Activated T-cell treated with anti-CD3 and anti-CD28 coated beads, Interleukin-2, amount 50 U/mL, for 4 hours (primary cell): ENCODE measurements at regions not wholly inside any gene's neighbourhood (a gene's known extent, or its start where the extent isn't known, plus 50 kb on each side); places are given as distances from the start of the nearest gene placed in this dataset.
"Not testable (repeated sequence)": the region's sequence is repeated elsewhere in the genome, so short reads cannot be mapped to it uniquely, and the experiment has no call there.

ENCODE experiments used
- ATAC-seq, 2 donors: fragments of 200-7000 bp; cut with Tn5 transposase; one replicate each; pipeline ENCODE4 v1.10.0; 2021
- DNase-seq: peaks from one replicate; pipeline ENCODE4 v3.0.0-alpha.2; 2020
- H3K27me3 Mint-ChIP-seq: one replicate; pipeline ENCODE4 v1.8.0; 2021; ENCODE audit warnings: low read depth, mixed read lengths
- H3K36me3 Mint-ChIP-seq: one replicate; pipeline ENCODE4 v1.8.0; 2022; ENCODE audit warnings: mixed read lengths; ENCODE audit not compliant: insufficient read depth
- H3K4me1 Mint-ChIP-seq: one replicate; pipeline ENCODE4 v1.8.0; 2021; ENCODE audit warnings: low read depth, mixed read lengths
- H3K4me3 Mint-ChIP-seq: one replicate; pipeline ENCODE4 v1.8.0; 2021; ENCODE audit warnings: mild to moderate bottlenecking, moderate library complexity, mixed read lengths
- H3K9me3 Mint-ChIP-seq: one replicate; pipeline ENCODE4 v1.8.0; 2021; ENCODE audit warnings: mixed read lengths

DNA sequence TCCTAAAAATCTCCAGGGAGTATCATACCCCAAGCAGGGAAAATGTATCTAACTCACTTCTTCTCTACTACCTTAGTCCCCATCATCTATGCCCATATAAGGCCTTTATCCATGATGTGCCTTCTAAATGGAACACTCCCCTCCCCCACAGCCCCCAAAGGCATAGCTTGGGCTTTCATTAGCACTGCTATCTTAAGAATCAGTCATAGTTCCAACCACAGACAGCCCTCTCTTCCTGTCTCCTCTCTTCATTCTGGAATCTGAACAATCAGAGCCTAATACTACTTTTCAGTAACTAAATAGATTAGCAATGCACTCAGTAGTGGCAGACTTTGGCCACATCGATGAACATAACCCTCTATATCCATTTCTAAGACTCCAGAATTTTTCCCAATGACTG is 313.2 kb upstream of the DKK2 start:
- Mint-ChIP-seq H3K4me1 (no peaks in the 10 kb centered on the region), H3K27me3 (no peaks in the 10 kb centered on the region), H3K36me3 (no peaks in the 10 kb centered on the region), H3K9me3 (no peaks in the 10 kb centered on the region), H3K4me3 (no peak overlapping the region)
- ATAC-seq, result no peak
- DNase-seq, result no peak

DNA sequence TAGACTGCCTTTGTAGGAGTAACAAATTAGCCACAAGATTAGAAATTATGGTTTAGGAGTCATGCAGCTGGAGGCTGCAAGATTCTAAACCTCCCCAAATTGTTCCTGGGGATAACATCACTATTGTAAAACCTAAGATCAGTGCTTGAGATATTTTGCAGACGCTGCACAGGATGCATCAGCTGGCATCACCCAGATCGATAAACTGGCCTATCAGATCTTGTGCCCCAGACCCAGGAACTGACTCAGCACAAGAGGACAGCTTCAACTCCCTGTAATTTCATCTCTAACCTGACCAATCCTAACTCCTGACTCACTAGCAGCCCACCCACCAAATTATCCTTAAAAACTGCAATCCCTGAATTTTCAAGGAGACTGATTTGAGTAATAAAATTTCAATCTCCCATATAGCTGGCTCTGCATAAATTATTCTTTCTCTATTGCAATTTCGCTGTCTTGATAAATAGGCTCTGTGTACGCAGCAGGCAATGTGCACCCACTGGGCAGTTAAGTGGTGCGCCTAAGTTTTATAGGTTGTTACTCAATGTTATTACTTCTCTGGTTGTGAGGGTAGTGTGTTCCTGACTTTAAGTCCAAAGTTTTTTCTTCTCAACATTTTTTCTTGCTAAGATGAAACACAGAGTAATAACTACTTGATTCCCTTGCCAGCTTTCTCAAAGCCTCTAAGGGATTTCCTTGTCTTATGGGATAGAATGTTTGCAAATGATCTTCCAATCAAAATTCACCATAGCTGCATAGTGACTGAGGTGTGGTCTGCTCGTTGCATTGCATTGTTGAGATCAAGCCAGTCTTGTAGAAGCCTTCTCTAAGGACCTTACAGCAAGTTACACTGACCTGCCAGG is 312.3 kb upstream of the DKK2 start:
- H3K36me3 Mint-ChIP-seq, result no peaks in the 10 kb centered on the region
- no peaks in the 10 kb centered on the region for H3K4me1 Mint-ChIP-seq
- no peak overlapping the region for H3K4me3 Mint-ChIP-seq
- no peaks in the 10 kb centered on the region for H3K9me3 Mint-ChIP-seq
- ATAC-seq (no peak), DNase-seq (no peak)
- H3K27me3 Mint-ChIP-seq, result no peaks in the 10 kb centered on the region

DNA sequence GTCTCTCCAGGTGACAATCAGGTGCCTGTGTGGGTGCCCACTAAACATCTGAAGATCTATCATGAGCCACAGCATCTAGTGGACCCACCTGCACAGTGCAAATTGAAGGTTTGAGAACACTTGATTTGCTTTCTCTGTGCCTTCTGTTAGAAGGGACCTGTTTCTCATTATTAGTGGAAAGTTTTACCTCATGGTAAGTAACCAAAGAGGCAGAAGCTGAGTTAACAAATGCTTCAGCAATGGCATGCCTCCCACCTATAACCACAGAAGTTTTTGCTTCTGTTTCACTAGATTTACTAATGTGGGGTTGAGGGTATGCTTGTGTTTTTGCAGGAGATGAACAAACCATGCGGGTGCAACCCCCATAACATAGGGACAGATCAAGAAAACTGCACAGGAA is 297.4 kb upstream of the DKK2 start:
- ATAC-seq (no peak), DNase-seq (no peak)
- Mint-ChIP-seq H3K4me3 (no peak overlapping the region), H3K36me3 (no peaks in the 10 kb centered on the region), H3K27me3 (no peaks in the 10 kb centered on the region), H3K9me3 (peaks cover 2% of the 10 kb centered on the region), H3K4me1 (no peaks in the 10 kb centered on the region)

DNA sequence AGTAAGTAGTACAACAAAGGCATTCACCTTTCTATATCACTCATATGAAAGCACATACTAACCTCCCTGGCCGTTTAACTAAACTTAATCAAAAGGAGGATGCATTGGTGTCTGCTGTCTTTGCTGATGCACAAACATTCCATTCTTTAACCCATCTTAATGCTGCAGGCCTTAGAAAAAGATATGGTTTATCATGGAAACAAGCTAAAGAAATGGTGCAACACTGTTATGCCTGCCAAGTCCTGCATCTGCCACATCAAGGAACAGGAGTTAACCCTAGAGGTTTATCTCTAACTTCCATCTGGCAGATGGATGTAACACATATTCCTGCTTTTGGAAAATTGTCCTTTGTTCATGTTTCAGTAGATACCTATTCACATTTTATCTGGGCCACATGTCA is 296.5 kb upstream of the DKK2 start:
- H3K9me3 Mint-ChIP-seq, H3K4me1 Mint-ChIP-seq, H3K36me3 Mint-ChIP-seq, DNase-seq, H3K4me3 Mint-ChIP-seq, ATAC-seq, H3K27me3 Mint-ChIP-seq: not testable (repeated sequence)

DNA sequence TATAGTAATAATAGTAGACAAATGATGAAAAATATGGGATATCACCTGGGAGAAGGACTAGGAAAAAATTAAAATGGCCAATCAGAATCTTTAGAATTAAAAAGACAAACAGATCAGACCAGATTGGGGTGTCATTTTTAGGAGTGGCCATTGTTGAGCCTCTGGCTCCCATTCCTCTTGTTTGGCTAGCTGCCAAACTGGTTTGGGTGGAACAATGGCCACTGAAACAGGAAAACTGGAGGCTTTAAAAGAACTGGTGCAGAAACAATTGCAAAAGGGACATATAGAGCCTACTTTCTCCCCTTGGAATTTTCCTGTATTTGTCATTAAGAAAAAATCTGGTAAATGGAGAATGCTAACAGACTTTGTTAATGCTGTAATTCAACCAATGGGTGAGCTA is 294.8 kb upstream of the DKK2 start:
- DNase-seq (no peak), ATAC-seq (no peak)
- H3K4me1 Mint-ChIP-seq, result no peaks in the 10 kb centered on the region
- H3K9me3 Mint-ChIP-seq, result peaks cover 6% of the 10 kb centered on the region
- H3K27me3 Mint-ChIP-seq, result peaks cover 3% of the 10 kb centered on the region
- no peaks in the 10 kb centered on the region for H3K36me3 Mint-ChIP-seq
- H3K4me3 Mint-ChIP-seq, result no peak overlapping the region

DNA sequence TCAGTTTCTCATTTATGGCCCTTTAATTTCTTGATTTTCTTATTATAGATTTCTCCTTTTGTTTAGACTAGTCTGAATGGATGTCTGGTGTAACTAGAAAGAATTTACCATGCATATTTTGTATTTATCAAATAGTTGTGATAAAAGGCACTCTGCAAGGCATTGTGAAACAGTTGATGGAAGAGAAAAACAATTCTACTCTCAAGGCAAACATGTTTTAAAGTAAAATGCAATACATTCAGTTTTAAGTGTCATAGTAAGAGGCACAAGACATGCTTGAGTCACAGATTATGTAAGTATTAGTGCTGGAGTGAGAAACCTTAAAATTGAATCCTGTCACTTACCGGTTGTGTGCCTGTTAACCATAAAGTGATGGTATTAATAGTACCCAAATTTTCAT is 283.3 kb upstream of the DKK2 start:
- ATAC-seq (no peak), DNase-seq (no peak)
- Mint-ChIP-seq H3K4me3 (no peak overlapping the region), H3K4me1 (no peaks in the 10 kb centered on the region), H3K9me3 (no peaks in the 10 kb centered on the region), H3K27me3 (peaks cover 3% of the 10 kb centered on the region), H3K36me3 (no peaks in the 10 kb centered on the region)

DNA sequence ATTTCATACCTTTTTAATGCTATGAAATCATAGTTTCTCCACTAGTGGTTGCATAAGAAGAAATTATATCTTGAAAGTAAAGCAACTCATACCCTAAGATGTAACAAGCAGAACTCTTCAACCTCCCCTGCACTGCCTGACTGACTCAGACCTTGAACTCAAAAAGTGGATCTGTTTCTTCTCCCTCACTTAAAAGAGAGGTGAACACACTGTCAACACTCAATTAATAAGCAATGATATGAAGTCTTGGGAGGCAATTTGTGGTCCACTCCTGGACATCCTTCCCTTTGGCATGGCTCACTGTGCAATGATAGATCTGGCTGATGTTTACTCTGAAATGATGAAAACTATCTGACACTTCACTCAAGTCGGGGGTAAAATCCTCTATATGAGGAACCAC is 282.0 kb upstream of the DKK2 start:
- H3K36me3 Mint-ChIP-seq, result no peaks in the 10 kb centered on the region
- ATAC-seq, result no peak
- DNase-seq, result no peak
- no peaks in the 10 kb centered on the region for H3K9me3 Mint-ChIP-seq
- H3K27me3 Mint-ChIP-seq, result peaks cover 3% of the 10 kb centered on the region
- no peaks in the 10 kb centered on the region for H3K4me1 Mint-ChIP-seq
- H3K4me3 Mint-ChIP-seq, result no peak overlapping the region

DNA sequence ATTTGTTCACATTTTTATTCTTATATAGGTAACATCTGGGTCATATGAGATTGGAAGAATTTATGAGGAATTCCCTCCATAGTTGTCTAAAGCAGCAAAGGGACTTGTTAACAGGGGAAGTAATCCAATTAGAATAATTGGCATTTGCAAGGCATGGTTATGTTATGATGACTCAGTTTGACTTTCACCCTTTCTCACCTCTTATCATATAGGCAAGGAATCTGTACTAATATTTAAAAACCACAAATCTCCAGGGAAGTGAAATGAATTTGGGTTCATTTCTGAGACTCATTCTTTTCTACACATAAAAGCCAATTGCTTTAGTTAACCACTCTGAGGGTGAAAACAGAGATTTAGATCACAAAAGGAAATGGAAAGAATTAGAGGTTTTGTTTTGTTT is 281.5 kb upstream of the DKK2 start:
- no peaks in the 10 kb centered on the region for H3K9me3 Mint-ChIP-seq
- no peak for ATAC-seq
- no peaks in the 10 kb centered on the region for H3K4me1 Mint-ChIP-seq
- H3K36me3 Mint-ChIP-seq, result no peaks in the 10 kb centered on the region
- H3K27me3 Mint-ChIP-seq, result peaks cover 3% of the 10 kb centered on the region
- no peak overlapping the region for H3K4me3 Mint-ChIP-seq
- DNase-seq, result no peak

DNA sequence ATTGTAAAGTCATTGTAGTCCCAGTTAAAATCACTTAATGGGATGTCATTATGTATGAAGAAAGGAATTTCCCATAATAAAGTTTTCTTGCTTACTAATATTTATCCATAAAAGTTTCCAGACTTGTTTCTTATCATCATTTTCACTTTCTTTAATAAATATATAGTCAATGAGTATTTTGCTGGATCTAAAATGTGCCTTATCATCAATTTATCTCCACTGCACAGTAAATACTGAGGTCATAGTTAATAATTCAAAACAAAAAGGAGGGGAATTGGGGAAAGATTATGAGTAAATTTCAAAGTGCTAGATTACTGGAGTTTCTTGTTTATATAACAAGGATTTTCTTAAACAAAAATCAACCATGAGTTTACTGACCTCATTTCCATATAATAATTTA is 279.5 kb upstream of the DKK2 start:
- Mint-ChIP-seq H3K36me3 (no peaks in the 10 kb centered on the region), H3K27me3 (peaks cover 3% of the 10 kb centered on the region), H3K4me1 (no peaks in the 10 kb centered on the region), H3K4me3 (no peak overlapping the region), H3K9me3 (no peaks in the 10 kb centered on the region)
- DNase-seq (no peak), ATAC-seq (no peak)

DNA sequence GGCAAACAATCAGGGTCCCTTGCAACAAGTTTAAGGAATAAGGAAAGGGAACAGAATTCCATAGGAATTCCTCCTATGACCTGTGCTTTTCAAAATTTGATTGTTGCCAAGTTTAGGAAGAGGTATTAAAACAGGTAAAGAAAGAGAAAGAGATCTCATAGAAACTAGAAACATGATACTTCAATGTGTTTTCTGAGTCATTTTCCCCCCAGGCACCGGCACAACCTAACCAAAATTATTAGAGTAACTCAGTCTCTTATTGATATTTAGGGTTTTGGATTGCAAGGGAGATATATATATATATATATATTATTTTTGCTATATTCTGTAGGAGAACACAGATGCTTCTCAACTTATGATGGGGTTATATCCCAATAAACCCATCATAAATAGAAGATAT is 278.0 kb upstream of the DKK2 start:
- DNase-seq (no peak), ATAC-seq (no peak)
- H3K36me3 Mint-ChIP-seq, result no peaks in the 10 kb centered on the region
- H3K4me1 Mint-ChIP-seq, result no peaks in the 10 kb centered on the region
- H3K27me3 Mint-ChIP-seq, result no peaks in the 10 kb centered on the region
- no peak overlapping the region for H3K4me3 Mint-ChIP-seq
- H3K9me3 Mint-ChIP-seq, result no peaks in the 10 kb centered on the region

DNA sequence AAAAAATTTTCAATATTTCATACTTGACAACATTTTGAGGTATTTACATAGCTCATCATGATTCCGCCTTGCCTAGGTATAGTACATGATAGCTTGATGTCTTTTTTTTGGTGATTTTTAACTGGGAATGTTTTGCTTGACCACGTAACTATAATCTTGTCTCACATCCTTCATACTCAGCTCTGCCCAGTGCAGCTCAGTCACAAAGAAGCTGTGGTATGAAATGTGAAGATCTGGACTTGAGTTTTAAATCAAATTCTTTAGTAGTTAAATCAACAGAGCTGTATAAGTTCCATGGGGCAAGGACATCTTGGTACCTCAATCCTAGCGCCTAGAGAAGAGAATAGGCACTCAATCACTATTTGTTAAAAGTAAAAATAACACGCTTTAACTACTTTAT is 276.3 kb upstream of the DKK2 start:
- ATAC-seq (no peak), DNase-seq (no peak)
- Mint-ChIP-seq H3K4me1 (no peaks in the 10 kb centered on the region), H3K9me3 (no peaks in the 10 kb centered on the region), H3K36me3 (no peaks in the 10 kb centered on the region), H3K27me3 (no peaks in the 10 kb centered on the region), H3K4me3 (no peak overlapping the region)

DNA sequence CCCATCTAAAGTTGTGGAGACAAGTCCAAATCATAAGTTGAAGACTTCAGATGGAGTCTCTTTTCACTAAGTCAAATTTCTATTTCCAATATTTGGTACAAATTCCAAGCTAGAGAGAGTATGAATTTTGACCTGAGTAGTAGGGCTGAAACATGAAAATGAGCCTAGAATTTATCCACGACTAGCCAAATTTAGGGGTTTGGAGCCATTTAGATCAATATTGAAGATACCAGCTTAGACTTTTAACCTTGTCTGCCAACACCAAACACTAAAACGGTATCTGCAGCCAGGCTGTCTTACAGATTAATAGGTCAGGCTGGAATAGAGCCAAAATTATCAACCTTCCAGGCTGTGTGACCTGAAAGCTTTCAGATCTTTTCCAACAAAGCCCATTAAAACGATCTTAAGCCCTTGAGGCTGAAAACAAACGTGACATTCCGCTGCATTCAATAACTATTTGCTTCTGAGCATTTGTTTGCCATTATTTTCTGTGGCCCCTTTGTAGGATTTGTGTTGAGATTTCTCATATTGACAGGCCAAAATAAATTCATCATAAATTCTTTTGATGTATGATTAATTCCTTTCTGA is 268.7 kb upstream of the DKK2 start:
- no peaks in the 10 kb centered on the region for H3K9me3 Mint-ChIP-seq
- no peak for ATAC-seq
- no peak overlapping the region for H3K4me3 Mint-ChIP-seq
- no peaks in the 10 kb centered on the region for H3K27me3 Mint-ChIP-seq
- no peaks in the 10 kb centered on the region for H3K4me1 Mint-ChIP-seq
- H3K36me3 Mint-ChIP-seq, result no peaks in the 10 kb centered on the region
- DNase-seq, result no peak

DNA sequence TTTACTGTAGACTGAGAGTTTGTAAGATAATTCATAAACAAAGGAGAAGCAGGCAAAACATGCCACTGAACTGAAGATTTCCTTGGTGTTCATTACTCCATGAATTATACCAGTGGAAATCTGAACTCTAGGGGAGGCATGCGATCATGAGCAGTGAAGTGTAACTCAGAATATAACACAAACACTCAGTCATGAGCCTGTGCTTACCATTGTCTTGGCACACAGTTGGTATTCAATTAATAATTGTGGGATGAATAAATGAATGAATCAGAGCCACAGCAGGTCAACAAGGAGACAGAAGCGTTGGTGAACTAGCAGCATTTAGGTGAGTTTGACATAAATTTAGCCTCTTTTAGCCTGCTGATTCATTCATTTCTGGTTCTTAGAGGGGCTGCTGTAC is 263.5 kb upstream of the DKK2 start:
- H3K4me3 Mint-ChIP-seq, result no peak overlapping the region
- no peaks in the 10 kb centered on the region for H3K36me3 Mint-ChIP-seq
- no peaks in the 10 kb centered on the region for H3K9me3 Mint-ChIP-seq
- H3K4me1 Mint-ChIP-seq, result no peaks in the 10 kb centered on the region
- no peak for DNase-seq
- no peaks in the 10 kb centered on the region for H3K27me3 Mint-ChIP-seq
- ATAC-seq, result no peak

DNA sequence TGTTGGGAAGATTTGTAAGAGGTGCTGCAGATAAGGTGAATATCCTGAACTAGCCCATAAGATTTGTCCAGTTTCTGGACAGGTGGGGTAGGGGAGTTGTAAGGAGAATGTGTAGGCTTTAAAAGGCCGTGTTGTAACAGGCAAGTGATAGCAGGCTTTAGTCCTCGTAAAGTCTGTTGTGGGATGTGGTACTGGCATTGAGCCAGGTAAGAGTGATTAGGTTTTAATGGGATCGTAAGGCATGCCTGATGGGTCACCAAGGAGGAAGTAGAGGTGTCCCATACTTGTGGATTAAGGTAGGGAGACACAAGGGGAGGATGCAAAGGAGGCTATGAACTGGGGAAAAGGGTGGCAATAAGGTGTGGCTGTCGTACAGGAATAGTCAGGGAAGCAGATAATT is 256.9 kb upstream of the DKK2 start:
- no peaks in the 10 kb centered on the region for H3K36me3 Mint-ChIP-seq
- DNase-seq (no peak), ATAC-seq (no peak)
- no peaks in the 10 kb centered on the region for H3K4me1 Mint-ChIP-seq
- no peaks in the 10 kb centered on the region for H3K27me3 Mint-ChIP-seq
- no peaks in the 10 kb centered on the region for H3K9me3 Mint-ChIP-seq
- no peak overlapping the region for H3K4me3 Mint-ChIP-seq
